Adipocyte (in vitro differentiated cells): ENCODE measurements at regions not wholly inside any gene's neighbourhood (a gene's known extent, or its start where the extent isn't known, plus 50 kb on each side); places are given as distances from the start of the nearest gene placed in this dataset.
A peak's percentile ranks its signal among the peaks of the same experiment; 100 is the strongest.
"Not testable (repeated sequence)": the region's sequence is repeated elsewhere in the genome, so short reads cannot be mapped to it uniquely, and the experiment has no call there.

Source experiments
- DNase-seq: peaks from one replicate; pipeline ENCODE4 v3.0.0-alpha.2; 2015; ENCODE audit warnings: low read depth
- H3K27me3 ChIP-seq: replicated peaks from 2 replicates; pipeline ENCODE4 v1.7.0; 2013; ENCODE audit warnings: mild to moderate bottlenecking, low read length, moderate library complexity; ENCODE audit not compliant: control insufficient read depth, insufficient read depth
- H3K36me3 ChIP-seq: 2 replicates; pipeline ENCODE4 v1.7.0; 2013; ENCODE audit warnings: low read length, mild to moderate bottlenecking, moderate library complexity; ENCODE audit not compliant: control insufficient read depth, insufficient read depth, severe bottlenecking
- H3K4me1 ChIP-seq: 2 replicates; pipeline ENCODE4 v1.7.0; 2013; ENCODE audit warnings: mild to moderate bottlenecking, low read length, moderate library complexity; ENCODE audit not compliant: control insufficient read depth, insufficient read depth
- H3K4me3 ChIP-seq: 2 replicates; pipeline ENCODE4 v1.7.0; 2013; ENCODE audit warnings: mild to moderate bottlenecking, low read length, moderate library complexity
- H3K9ac ChIP-seq: 2 replicates; pipeline ENCODE4 v1.7.0; 2013; ENCODE audit warnings: mild to moderate bottlenecking, low read length, moderate library complexity
- H3K9me3 ChIP-seq: 2 replicates; pipeline ENCODE4 v1.7.0; 2013; ENCODE audit warnings: mild to moderate bottlenecking, low read length, moderate library complexity; ENCODE audit not compliant: control insufficient read depth

DNA sequence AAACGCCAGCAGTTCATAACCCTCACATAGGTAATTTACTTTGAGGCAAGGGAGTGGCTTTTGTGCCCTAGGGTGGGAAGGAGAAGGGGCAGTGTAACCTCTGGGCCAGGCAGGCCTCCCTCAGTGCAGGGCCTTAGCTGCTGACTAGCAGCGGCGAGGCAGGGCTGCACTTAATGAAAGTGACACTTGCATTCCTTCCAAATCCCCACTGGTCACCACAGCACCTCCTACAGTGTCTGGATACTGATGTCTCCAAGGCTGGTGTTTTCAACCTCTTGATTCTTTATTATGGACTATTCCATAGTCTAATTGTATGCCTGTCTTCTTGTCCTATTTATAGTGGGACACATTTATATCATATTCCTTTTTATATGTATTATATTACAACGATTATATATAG, 152.7 kb downstream of the LY86 start:
- H3K9ac ChIP-seq: no peak overlapping the region
- DNase-seq: no peak
- peaks cover 15% of the 10 kb centered on the region for H3K4me1 ChIP-seq
- H3K9me3 ChIP-seq: no peaks in the 10 kb centered on the region
- no peaks in the 10 kb centered on the region for H3K27me3 ChIP-seq
- no peak overlapping the region for H3K4me3 ChIP-seq
- no peaks in the 10 kb centered on the region for H3K36me3 ChIP-seq

DNA sequence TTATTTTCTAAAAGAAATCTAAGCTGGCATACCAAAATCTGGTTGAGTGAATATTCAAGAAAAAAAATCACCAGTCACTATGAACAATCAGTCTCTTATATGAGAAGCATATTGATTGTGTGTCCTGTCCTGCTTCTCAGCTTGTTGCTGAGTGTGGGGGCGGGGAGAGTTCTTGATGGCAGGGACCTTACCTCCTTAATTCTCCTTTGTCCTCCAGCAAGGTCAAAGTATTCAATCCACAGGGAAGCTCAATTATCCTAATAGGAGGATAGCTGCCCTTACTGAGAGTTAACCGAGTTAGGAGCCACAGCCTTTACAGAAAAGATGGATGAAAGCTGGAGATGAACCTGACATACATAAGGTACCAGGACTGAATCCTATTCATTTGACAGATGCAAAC, 154.0 kb downstream of the LY86 start:
- no peak for DNase-seq
- Histone ChIP-seq H3K4me1 (peaks cover 5% of the 10 kb centered on the region), H3K27me3 (no peaks in the 10 kb centered on the region), H3K4me3 (no peak overlapping the region), H3K9ac (no peak overlapping the region), H3K9me3 (no peaks in the 10 kb centered on the region), H3K36me3 (no peaks in the 10 kb centered on the region)

DNA sequence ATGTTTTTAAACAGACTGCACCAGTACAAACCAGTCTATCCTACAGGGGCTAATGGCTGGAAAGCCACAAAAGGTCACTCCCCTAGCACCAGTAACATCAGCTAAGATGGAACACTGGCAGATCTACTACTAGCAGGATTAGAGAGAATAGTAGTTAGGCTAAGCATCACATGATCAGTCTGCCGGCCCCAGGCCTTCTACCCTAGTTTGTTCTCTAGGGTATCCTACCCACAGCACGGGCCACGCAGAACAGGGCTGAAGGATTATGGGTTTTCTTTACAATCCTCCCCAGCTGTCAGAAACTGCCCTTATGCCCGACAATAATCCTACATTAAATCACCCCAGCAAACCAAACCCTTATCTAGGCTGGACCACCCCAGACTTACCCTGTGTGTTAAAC, 156.0 kb downstream of the LY86 start:
- Histone ChIP-seq H3K27me3 (no peaks in the 10 kb centered on the region), H3K9ac (no peak overlapping the region), H3K4me1 (peaks cover 15% of the 10 kb centered on the region), H3K4me3 (no peak overlapping the region), H3K36me3 (no peaks in the 10 kb centered on the region), H3K9me3 (no peaks in the 10 kb centered on the region)
- no peak for DNase-seq

DNA sequence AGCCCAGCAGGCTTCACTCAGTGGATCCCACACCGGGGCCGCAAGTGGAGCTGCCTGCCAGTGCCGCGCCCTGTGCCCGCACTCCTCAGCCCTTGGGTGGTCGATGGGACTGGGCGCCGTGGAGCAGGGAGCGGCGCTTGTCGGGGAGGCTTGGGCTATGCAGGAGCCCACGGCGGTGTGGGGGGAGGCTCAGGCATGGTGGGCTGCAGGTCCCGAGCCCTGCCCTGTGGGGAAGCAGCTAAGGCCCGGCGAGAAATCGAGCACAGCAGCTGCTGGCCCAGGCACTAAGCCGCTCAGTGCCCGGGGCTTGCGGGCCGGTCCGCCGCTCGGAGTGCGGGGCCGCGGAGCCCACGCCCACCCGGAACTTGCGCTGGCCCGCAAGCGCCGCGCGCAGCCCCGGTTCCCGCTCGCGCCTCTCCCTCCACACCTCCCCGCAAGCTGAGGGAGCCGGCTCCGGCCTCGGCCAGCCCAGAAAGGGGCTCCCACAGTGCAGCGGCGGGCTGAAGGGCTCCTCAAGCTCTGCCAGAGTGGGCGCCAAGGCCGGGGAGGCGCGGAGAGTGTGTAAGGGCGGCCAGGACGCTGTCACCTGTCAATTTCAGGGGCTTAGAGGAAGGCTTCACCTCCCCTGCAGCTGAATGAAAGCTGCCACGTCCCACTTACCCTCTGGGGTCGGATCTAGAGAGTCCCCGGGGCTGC, 157.3 kb downstream of the LY86 start:
- H3K27me3 ChIP-seq, H3K9me3 ChIP-seq, DNase-seq: not testable (repeated sequence)

DNA sequence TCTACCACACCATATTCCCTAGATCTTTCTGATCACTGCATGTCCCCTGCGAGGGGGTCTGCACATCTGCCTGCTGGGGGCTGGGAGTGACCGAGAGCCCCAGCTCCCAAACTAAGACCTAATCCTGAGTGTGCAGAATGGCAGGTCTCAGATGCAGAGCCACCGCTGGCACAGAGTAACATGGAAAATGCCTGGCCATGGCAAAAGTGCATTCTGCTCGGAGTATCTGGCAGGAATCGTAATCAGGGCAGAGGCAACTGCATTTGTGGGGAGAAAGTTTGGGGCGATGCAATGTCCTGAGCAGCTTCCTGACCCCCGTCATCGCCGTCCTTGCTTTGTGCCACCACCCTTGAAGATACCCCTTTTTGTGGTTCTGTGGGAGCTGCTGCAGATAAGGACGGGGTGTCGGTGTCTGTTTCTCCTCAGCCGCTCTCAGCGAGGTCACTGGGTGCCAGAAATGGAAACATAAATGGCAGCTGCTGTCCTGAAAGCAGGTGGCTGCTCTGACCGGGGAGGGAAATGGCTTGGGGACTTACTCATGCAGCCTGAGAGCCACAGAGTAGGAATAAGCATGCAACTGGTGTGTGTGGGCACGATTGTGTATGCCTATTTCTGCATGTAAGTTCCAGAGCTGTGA, 157.9 kb downstream of the LY86 start:
- Histone ChIP-seq H3K4me3 (no peak overlapping the region), H3K36me3 (no peaks in the 10 kb centered on the region), H3K4me1 (peaks cover 32% of the 10 kb centered on the region), H3K27me3 (no peaks in the 10 kb centered on the region), H3K9me3 (no peaks in the 10 kb centered on the region), H3K9ac (no peak overlapping the region)
- no peak for DNase-seq

More for the DNA sequence above, 157.3 kb downstream of the LY86 start:
- not testable (repeated sequence) for H3K36me3 ChIP-seq, H3K4me3 ChIP-seq, H3K9ac ChIP-seq
- peaks cover 26% of the 10 kb centered on the region for H3K4me1 ChIP-seq

DNA sequence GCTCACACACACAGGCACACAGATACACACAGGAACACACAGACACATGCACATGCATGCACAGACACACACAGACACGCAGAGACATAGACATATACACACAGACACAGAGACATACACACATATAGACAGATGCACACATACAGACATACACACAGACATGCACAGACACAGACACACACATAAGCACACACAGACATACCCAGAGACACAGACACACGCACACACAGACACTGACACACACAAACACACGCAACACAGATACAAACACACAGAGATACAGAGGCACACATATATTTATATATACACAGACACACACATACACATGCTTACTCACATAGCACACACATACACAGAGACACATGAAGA, 158.4 kb downstream of the LY86 start:
- no peaks in the 10 kb centered on the region for H3K9me3 ChIP-seq
- no peak overlapping the region for H3K4me3 ChIP-seq
- H3K27me3 ChIP-seq: no peaks in the 10 kb centered on the region
- no peak overlapping the region for H3K9ac ChIP-seq
- peaks cover 37% of the 10 kb centered on the region for H3K4me1 ChIP-seq
- DNase-seq: no peak
- no peaks in the 10 kb centered on the region for H3K36me3 ChIP-seq

DNA sequence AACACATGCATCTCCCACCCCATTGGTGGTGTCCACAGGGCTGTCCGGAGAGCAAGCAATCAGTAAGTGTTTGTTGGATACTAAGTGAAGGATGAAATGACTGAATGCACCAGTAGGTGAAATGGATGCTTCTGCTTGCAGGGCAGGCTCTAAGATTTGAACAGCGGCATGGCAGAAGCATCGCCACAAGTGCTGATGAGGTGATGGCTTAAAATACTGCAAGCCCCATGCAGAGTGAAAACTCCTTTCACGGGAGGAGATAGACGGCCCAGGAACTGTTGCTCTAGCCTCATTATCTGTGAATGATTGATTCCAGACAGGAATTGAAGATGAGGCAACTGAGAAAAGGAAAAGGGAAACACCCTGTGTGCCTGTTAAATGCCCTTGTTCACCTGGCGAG, 158.9 kb downstream of the LY86 start:
- Histone ChIP-seq H3K9me3 (no peaks in the 10 kb centered on the region), H3K9ac (no peak overlapping the region), H3K27me3 (no peaks in the 10 kb centered on the region), H3K4me3 (no peak overlapping the region), H3K36me3 (no peaks in the 10 kb centered on the region), H3K4me1 (peaks cover 41% of the 10 kb centered on the region)
- DNase-seq: no peak

DNA sequence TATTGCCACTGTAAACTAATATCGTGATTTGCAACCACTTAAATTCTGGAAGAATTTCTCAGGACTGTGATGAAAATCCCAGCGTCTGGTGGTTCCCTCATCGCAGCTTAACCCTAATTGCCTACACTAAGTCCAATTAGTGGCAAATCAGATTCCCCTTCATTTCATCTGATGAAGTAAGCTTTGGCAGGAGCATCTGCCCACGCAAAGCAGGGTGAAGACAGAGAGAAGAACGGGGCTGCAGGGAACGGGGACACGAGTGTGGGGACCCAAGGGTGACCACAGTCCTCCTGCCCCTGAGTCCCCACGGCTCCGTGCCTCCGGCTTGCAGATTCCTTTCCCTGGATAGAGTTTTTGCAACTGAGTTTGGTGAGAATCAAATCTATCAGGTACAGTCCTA, 159.5 kb downstream of the LY86 start:
- no peaks in the 10 kb centered on the region for H3K27me3 ChIP-seq
- H3K36me3 ChIP-seq: no peaks in the 10 kb centered on the region
- DNase-seq: no peak
- H3K4me1 ChIP-seq: peaks cover 41% of the 10 kb centered on the region
- no peaks in the 10 kb centered on the region for H3K9me3 ChIP-seq
- H3K4me3 ChIP-seq: no peak overlapping the region
- H3K9ac ChIP-seq: no peak overlapping the region

DNA sequence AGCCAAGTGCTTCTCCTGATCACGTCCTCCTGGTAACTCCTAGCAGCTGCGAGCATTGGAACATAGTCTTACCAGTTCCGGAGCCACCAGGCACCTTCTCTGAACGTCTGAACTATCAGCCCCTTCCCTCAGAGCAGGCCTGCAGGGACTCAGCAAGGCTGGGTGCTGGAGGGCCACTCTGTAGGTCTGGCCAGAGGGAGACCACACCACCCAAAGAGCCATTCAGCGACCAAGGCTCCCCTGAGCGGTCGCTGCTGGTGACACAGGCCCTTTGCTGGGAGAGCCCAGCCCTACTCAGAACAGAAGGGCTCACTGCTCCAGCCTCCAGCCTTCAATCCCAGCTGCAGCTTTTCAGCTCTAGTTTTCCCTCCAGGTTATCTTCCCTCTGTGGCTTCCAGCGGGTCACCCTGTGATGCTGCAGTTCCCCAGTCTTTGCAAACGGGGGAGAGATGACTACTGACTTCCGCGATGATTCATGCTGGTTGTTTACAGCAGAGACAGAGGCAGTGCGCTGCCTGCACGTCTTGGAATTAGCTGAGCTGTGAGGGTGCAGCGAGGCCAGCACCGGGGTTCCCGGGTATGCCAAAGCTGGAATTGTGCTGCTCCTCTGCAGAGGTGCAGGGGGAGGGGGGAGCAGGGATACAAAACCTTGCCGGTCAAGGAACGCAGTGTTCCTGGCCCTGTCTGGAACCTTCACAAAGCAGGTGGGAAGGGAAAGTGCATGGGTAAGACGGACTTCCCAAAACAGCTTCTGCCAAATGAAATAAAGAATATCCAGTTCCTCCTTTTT, 161.4 kb downstream of the LY86 start:
- H3K9ac ChIP-seq: peak overlapping the region; percentile 20
- H3K36me3 ChIP-seq: no peaks in the 10 kb centered on the region
- H3K4me3 ChIP-seq: no peak overlapping the region
- no peaks in the 10 kb centered on the region for H3K9me3 ChIP-seq
- peak; percentile 65 for DNase-seq
- peaks cover 41% of the 10 kb centered on the region for H3K4me1 ChIP-seq
- H3K27me3 ChIP-seq: no peaks in the 10 kb centered on the region

DNA sequence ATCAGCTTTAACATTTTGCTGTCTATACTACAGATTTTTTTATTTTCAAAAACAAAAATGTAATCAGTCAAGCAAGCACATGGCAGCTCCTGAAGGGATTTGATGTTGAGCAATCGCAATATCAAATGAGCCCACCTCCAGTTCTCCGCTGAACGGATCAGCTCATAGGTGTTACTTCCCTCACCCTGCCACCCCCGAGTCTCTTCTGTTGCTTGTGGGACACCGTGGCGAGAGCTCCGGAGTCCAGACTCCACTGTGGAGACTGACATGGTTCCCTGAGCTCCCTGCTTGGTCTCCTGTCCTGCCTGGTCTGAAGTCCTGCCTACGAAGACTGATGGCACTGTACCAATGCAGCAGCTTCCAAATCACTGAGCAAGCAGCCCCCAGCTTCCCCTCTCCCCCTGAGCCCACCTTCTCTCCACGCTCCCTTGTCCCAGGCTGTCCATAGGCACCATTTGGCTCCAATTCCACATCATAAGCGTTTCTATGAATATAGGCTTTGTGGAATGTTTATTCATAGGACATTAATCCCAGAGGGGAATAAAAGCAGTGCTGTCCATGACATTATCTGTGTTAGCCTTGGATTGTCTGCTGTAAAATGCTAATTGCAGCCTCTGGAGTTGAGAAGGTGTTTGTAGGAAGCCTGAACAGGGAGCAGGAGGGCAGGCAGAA, 162.2 kb downstream of the LY86 start:
- no peak overlapping the region for H3K9ac ChIP-seq
- peaks cover 41% of the 10 kb centered on the region for H3K4me1 ChIP-seq
- H3K4me3 ChIP-seq: no peak overlapping the region
- H3K27me3 ChIP-seq: no peaks in the 10 kb centered on the region
- DNase-seq: no peak
- H3K36me3 ChIP-seq: no peaks in the 10 kb centered on the region
- no peaks in the 10 kb centered on the region for H3K9me3 ChIP-seq

DNA sequence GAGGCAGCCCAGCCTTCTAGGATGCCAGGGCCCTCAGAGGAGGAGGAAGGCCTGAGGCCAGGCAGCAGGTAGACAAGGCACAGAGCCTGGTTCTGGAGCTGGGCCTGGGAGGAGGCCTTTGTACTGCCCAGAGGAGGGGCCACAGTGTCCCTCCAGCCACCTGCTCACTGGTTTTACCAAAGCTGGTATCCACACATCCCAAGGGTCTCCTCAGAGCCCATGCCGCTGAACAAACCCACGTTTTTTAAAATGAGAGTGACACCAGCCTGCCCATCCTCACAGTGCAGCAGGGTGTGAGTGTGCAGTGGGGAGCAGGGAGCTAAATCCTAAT, 162.7 kb downstream of the LY86 start:
- Histone ChIP-seq H3K27me3 (no peaks in the 10 kb centered on the region), H3K9me3 (no peaks in the 10 kb centered on the region), H3K4me1 (peaks cover 41% of the 10 kb centered on the region), H3K36me3 (no peaks in the 10 kb centered on the region), H3K9ac (no peak overlapping the region), H3K4me3 (no peak overlapping the region)
- no peak for DNase-seq
